Tibial artery (tissue), 4 donors: ENCODE measurements at regions not wholly inside any gene's neighbourhood (a gene's known extent, or its start where the extent isn't known, plus 50 kb on each side); places are given as distances from the start of the nearest gene placed in this dataset.

ENCODE experiments used
- DNase-seq, 2 donors: peaks; one replicate each; pipeline ENCODE4 v3.0.0-alpha.2; 2019
- H3K27ac ChIP-seq, 2 donors: fragments of 200-600 bp; sonication (generic) in 1 of 2; 1 replicate in 1 of 2; 2 replicates in 1 of 2; pipeline ENCODE4 v1.5.1; 2018 to 2019; ENCODE audit warnings: mild to moderate bottlenecking in 1 of 2
- H3K27me3 ChIP-seq, 2 donors: fragments of 200-600 bp; sonication (generic) in 1 of 2; one replicate each; pipeline versions ENCODE4 v1.5.1 to v1.6.0; 2016 to 2019
- H3K36me3 ChIP-seq, 3 donors: fragments of 200-600 bp; sonication (generic) in 2 of 3; one replicate each; pipeline ENCODE4 v1.5.1; 2016 to 2019; ENCODE audit warnings: mild to moderate bottlenecking in 2 of 3
- H3K4me1 ChIP-seq, 4 donors: fragments of 200-600 bp; sonication (generic) in 2 of 4; 1 replicate in 3 of 4; 2 replicates in 1 of 4; pipeline ENCODE4 v1.5.1; 2016 to 2019
- H3K4me3 ChIP-seq, 2 donors: fragments of 200-600 bp; sonication (generic) in 1 of 2; 1 replicate in 1 of 2; 2 replicates in 1 of 2; pipeline ENCODE4 v1.5.1; 2018 to 2019; ENCODE audit warnings: mild to moderate bottlenecking in 2 of 2
- H3K9me3 ChIP-seq, 3 donors: fragments of 200-600 bp; sonication (generic) in 1 of 3; one replicate each; pipeline ENCODE4 v1.5.1; 2016 to 2019
- intact Hi-C: fragments of 100-400 bp; cut with DNase I; formaldehyde crosslinking; loops from one replicate; pipeline ENCODE4 v1.15.0; 2023; ENCODE audit warnings: low total_unique reads
- TF ChIP-seq, protein P1 (sequence below), 2 experiments: fragments of 200-600 bp in 1 of 2; fragments of 450-650 bp in 1 of 2; IDR thresholded peaks; one replicate each; pipeline ENCODE4 v1.5.1; 2017 to 2019; ENCODE audit warnings: antibody characterized with exemption in 2 of 2, mild to moderate bottlenecking in 1 of 2, moderate library complexity in 1 of 2

DNA sequence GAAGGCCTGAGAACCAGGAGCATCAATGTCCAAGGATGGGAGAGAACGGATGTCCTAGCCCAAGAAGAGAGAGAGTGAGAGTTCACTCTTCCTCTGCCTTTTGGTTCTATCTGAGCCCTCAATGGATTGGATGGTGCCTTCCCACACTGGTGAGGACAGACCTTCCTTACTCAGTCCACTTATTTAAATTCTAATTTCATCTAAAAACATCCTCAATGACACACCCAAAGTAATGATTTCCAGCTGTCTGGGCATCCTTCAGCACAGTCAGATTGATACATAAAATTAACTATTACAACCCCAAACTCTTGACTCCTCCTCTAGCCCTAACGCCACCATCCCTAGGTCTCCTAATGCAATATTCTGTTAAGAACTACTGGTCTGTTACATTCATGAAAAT, 122.0 kb downstream of the GAS1 start:
- no peaks in the 10 kb centered on the region for H3K36me3 ChIP-seq
- intact Hi-C loops = no loop called here
- TF ChIP-seq, protein P1, sequence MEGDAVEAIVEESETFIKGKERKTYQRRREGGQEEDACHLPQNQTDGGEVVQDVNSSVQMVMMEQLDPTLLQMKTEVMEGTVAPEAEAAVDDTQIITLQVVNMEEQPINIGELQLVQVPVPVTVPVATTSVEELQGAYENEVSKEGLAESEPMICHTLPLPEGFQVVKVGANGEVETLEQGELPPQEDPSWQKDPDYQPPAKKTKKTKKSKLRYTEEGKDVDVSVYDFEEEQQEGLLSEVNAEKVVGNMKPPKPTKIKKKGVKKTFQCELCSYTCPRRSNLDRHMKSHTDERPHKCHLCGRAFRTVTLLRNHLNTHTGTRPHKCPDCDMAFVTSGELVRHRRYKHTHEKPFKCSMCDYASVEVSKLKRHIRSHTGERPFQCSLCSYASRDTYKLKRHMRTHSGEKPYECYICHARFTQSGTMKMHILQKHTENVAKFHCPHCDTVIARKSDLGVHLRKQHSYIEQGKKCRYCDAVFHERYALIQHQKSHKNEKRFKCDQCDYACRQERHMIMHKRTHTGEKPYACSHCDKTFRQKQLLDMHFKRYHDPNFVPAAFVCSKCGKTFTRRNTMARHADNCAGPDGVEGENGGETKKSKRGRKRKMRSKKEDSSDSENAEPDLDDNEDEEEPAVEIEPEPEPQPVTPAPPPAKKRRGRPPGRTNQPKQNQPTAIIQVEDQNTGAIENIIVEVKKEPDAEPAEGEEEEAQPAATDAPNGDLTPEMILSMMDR (IDR thresholded peaks at IDR 0.05) = no peak
- H3K27me3 ChIP-seq = no peaks in the 10 kb centered on the region
- no peaks in the 10 kb centered on the region for H3K4me1 ChIP-seq
- no peak overlapping the region for H3K4me3 ChIP-seq
- no peaks in the 10 kb centered on the region for H3K9me3 ChIP-seq
- DNase-seq = no peak
- no peak overlapping the region for H3K27ac ChIP-seq

DNA sequence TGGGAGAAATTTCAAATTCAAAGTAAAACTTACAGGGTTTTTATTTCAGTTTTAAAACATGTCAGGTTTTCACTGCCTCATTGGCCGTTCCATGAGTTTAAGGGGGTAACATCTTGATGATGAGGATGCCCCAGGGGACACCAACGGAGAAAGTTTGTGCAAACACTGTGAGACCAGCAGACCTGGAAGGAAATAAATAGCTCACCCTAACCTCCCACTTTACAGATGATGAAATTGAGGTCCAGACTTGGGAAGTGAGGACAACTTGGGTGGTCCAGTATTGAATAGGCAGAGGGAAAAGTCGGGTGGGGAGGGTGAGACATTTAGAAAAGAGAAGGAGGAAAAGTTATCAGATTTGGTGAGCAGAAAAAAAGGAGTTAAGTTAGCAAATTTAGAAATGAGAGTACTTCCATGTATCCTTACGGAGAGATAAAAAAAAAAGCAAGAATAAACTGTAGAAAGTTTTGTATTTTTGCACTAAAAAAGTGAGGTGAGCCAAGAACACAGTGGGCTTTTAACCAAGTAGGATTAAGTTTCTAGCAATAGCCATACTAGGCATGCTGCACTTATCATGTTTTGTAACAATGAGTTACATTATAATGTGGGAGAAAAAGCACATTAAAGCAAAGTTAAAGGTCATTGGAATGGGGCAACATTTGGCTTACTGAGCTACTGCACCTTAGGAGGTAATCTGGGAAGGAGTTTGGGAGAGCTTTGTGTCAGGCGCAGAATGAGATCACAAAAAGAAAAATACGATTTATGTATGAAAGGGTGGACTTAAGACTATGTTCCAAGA, 125.1 kb downstream of the GAS1 start:
- no peak overlapping the region for H3K27ac ChIP-seq
- intact Hi-C loops = no loop called here
- H3K4me3 ChIP-seq = no peak overlapping the region
- H3K9me3 ChIP-seq = no peaks in the 10 kb centered on the region
- DNase-seq = no peak
- no peaks in the 10 kb centered on the region for H3K4me1 ChIP-seq
- TF ChIP-seq, protein P1 (IDR thresholded peaks at IDR 0.05) = no peak
- H3K36me3 ChIP-seq = no peaks in the 10 kb centered on the region
- H3K27me3 ChIP-seq = no peaks in the 10 kb centered on the region

DNA sequence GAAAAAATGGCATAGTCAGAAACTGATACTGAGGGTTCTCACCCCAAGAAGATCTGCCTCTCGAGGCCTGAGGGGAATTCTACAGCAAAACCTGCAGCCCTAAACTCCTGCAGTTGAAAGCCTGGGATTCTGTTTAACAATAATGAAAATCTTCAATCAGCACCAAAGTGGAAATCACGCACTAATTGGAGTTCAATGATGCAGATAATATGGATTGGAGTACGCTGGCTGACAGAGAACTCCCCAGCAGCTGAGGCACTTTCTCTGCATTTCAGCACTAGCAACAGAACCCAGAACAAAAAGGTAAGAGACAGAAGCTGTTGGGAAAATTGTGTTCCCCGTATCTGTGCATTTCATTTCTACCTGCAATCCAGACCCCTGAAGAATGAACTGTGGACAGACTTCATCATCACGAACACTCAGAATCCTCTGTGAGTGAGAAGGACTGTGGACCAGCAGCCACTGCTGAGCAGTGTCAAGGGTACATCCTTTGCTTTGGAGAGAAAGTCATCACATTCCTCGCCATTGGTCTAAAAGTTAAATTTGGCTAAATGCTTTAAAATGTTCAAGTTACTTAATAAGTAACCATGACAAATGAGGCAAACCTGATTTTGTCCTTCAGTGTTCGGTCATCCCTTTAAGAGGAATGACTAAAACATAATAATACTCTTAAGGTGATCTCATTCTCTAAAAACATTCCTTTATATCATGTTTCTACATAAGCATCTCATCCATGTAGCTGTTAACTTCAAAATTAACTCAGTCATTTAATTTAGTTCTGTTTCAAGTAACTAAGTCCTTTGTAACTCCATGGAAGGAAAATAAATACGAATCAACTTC, 126.1 kb downstream of the GAS1 start:
- no peaks in the 10 kb centered on the region for H3K4me1 ChIP-seq
- no peaks in the 10 kb centered on the region for H3K27me3 ChIP-seq
- TF ChIP-seq, protein P1 (IDR thresholded peaks at IDR 0.05) = no peak
- H3K4me3 ChIP-seq = no peak overlapping the region
- H3K36me3 ChIP-seq = no peaks in the 10 kb centered on the region
- H3K9me3 ChIP-seq = no peaks in the 10 kb centered on the region
- intact Hi-C loops = no loop called here
- DNase-seq = no peak
- H3K27ac ChIP-seq = no peak overlapping the region

DNA sequence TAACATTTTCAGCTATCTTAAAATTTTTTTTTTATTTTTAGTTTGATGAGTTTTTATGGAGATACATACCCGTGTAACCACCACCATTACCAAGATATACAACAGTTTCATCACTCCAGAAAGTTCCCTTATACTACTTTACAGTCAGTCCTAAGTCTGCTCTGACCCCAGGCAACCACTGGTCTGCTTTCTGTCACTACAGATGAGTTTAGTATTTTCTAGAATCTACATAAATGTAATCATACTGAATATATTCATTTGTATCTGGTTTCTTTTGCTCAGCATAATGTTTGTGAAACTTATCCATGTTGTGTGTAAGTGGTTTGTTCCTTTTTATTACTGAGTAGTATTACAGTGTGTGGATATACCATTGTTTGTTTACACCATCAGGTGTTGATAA, 127.8 kb downstream of the GAS1 start:
- Histone ChIP-seq H3K4me3 (no peak overlapping the region), H3K4me1 (no peaks in the 10 kb centered on the region), H3K27ac (no peak overlapping the region), H3K27me3 (no peaks in the 10 kb centered on the region), H3K36me3 (no peaks in the 10 kb centered on the region), H3K9me3 (no peaks in the 10 kb centered on the region)
- intact Hi-C loops = no loop called here
- no peak for DNase-seq
- TF ChIP-seq, protein P1 (IDR thresholded peaks at IDR 0.05) = no peak

DNA sequence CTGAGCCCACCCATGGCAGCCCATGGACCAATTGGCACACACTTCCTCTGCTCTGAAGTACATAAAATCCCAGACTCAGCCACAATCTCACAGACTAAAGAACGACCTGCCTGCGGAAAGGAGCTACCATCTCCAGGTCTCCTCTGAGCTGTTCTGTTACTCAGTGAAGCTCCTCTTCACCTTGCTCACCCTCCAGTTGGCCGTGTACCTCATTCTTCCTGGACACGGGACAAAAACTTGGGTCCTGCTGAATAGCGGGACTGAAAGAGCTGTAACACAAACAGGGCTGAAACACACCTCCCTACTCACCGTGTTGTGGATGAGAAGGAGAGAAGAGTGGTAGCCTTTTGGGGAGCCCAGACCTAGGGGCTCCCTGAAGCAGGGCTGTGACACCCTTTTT, 128.7 kb downstream of the GAS1 start:
- Histone ChIP-seq H3K9me3 (no peaks in the 10 kb centered on the region), H3K36me3 (no peaks in the 10 kb centered on the region), H3K27me3 (no peaks in the 10 kb centered on the region), H3K27ac (no peak overlapping the region), H3K4me1 (no peaks in the 10 kb centered on the region), H3K4me3 (no peak overlapping the region)
- intact Hi-C loops = no loop called here
- no peak for DNase-seq
- TF ChIP-seq, protein P1 (IDR thresholded peaks at IDR 0.05) = no peak
